ENCODE measurements at regions not wholly inside any gene's neighbourhood (a gene's known extent, or its start where the extent isn't known, plus 50 kb on each side); places are given as distances from the start of the nearest gene placed in this dataset.

- TF ChIP-seq CTCF (IDR thresholded peaks at IDR 0.05) (no peak), POLR2A (IDR thresholded peaks at IDR 0.05) (no peak)
Observed at GRCh38 chr1:5388622-5389021, 603.6 kb downstream of the NPHP4 start.

All from right lobe of liver (tissue), 4 donors.